Tibial nerve (tissue), 4 donors: ENCODE measurements at regions not wholly inside any gene's neighbourhood (a gene's known extent, or its start where the extent isn't known, plus 50 kb on each side); places are given as distances from the start of the nearest gene placed in this dataset.

Experiments used
- EP300 ChIP-seq, 2 donors: sonication (generic); formaldehyde crosslinking; IDR thresholded peaks; one replicate each; pipeline ENCODE4 v1.6.1; 2017; ENCODE audit warnings: antibody characterized with exemption in 2 of 2, mild to moderate bottlenecking in 1 of 2
- POLR2A ChIP-seq, 2 donors: fragments of 450-650 bp; IDR thresholded peaks; one replicate each; pipeline ENCODE4 v1.6.1; 2017; ENCODE audit warnings: antibody characterized with exemption in 2 of 2, mild to moderate bottlenecking in 2 of 2, moderate library complexity in 2 of 2
- TF ChIP-seq, protein P1 (sequence below), 5 experiments: fragments of 200-600 bp in 3 of 5; fragments of 450-650 bp in 2 of 5; sonication (generic) in 3 of 5; IDR thresholded peaks; one replicate each; pipeline ENCODE4 v1.5.1; 2016 to 2019; ENCODE audit warnings: antibody characterized with exemption in 5 of 5, mild to moderate bottlenecking in 3 of 5, moderate library complexity in 2 of 5

DNA sequence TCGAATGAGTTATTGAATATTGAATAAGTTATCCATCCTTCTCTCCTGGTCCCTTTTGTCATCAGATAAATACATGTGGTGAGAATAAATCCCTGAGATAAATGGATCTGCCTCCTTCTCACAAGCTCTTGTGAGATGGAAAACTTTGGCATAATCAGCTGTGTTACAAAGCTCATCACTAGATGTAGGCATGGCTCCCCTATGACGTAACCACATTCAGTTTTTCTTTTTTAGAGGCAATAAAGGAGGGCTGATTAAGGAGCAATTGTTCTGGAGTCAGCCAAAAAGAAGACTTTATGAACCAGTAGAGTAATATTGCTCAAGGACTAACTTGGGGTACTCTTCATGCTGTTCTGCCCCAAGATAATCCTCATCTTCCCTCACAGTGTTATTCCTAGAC lies 90.5 kb upstream of the GATB start:
- TF ChIP-seq, protein P1, sequence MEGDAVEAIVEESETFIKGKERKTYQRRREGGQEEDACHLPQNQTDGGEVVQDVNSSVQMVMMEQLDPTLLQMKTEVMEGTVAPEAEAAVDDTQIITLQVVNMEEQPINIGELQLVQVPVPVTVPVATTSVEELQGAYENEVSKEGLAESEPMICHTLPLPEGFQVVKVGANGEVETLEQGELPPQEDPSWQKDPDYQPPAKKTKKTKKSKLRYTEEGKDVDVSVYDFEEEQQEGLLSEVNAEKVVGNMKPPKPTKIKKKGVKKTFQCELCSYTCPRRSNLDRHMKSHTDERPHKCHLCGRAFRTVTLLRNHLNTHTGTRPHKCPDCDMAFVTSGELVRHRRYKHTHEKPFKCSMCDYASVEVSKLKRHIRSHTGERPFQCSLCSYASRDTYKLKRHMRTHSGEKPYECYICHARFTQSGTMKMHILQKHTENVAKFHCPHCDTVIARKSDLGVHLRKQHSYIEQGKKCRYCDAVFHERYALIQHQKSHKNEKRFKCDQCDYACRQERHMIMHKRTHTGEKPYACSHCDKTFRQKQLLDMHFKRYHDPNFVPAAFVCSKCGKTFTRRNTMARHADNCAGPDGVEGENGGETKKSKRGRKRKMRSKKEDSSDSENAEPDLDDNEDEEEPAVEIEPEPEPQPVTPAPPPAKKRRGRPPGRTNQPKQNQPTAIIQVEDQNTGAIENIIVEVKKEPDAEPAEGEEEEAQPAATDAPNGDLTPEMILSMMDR (IDR thresholded peaks at IDR 0.05) = no peak
- TF ChIP-seq EP300 (IDR thresholded peaks at IDR 0.05) = no peak
- no peak for TF ChIP-seq POLR2A (IDR thresholded peaks at IDR 0.05)
